GM23248 (cell line): ENCODE measurements at regions not wholly inside any gene's neighbourhood (a gene's known extent, or its start where the extent isn't known, plus 50 kb on each side); places are given as distances from the start of the nearest gene placed in this dataset.

Experiments used
- DNase-seq: peaks from one replicate; pipeline ENCODE4 v3.0.0-alpha.2; 2015
- H2AFZ ChIP-seq: fragments of 200-600 bp; sonication (generic); 2 replicates; pipeline ENCODE4 v1.6.1; 2016; ENCODE audit warnings: antibody characterized with exemption
- H3F3A ChIP-seq: fragments of 200-600 bp; sonication (generic); 2 replicates; pipeline ENCODE4 v1.6.1; 2016; ENCODE audit warnings: mild to moderate bottlenecking, antibody characterized with exemption, mixed run types; ENCODE audit not compliant: insufficient read depth
- H3K27ac ChIP-seq: fragments of 200-600 bp; sonication (generic); 2 replicates; pipeline ENCODE4 v1.5.1; 2016; ENCODE audit warnings: mild to moderate bottlenecking
- H3K27me3 ChIP-seq: fragments of 200-600 bp; sonication (generic); replicated peaks from 2 replicates; pipeline ENCODE4 v1.6.1; 2016; ENCODE audit warnings: mild to moderate bottlenecking; ENCODE audit not compliant: insufficient read depth
- H3K36me3 ChIP-seq: fragments of 200-600 bp; sonication (generic); 2 replicates; pipeline ENCODE4 v1.6.1; 2016; ENCODE audit warnings: low read depth, mild to moderate bottlenecking
- H3K4me1 ChIP-seq: fragments of 200-600 bp; sonication (generic); 2 replicates; pipeline ENCODE4 v1.6.1; 2016; ENCODE audit warnings: mild to moderate bottlenecking; ENCODE audit not compliant: insufficient read depth
- H3K4me2 ChIP-seq: fragments of 200-600 bp; sonication (generic); one replicate; pipeline ENCODE4 v1.6.1; 2016; ENCODE audit warnings: mild to moderate bottlenecking; ENCODE audit not compliant: unreplicated experiment
- H3K4me3 ChIP-seq: fragments of 200-600 bp; sonication (generic); 2 replicates; pipeline ENCODE4 v1.5.1; 2016; ENCODE audit warnings: mild to moderate bottlenecking
- H3K79me2 ChIP-seq: fragments of 200-600 bp; sonication (generic); 2 replicates; pipeline ENCODE4 v1.6.1; 2016; ENCODE audit warnings: mild to moderate bottlenecking; ENCODE audit not compliant: insufficient read depth
- H3K9ac ChIP-seq: fragments of 200-600 bp; sonication (generic); 2 replicates; pipeline ENCODE4 v1.6.1; 2016; ENCODE audit warnings: mild to moderate bottlenecking
- H3K9me2 ChIP-seq: fragments of 200-600 bp; sonication (generic); 2 replicates; pipeline ENCODE4 v1.6.1; 2016; ENCODE audit warnings: mixed run types, mild to moderate bottlenecking, moderate library complexity; ENCODE audit not compliant: insufficient read depth
- H3K9me3 ChIP-seq: fragments of 200-600 bp; sonication (generic); one replicate; pipeline ENCODE4 v1.6.1; 2017; ENCODE audit warnings: low read depth
- H4K20me1 ChIP-seq: fragments of 200-600 bp; sonication (generic); 2 replicates; pipeline ENCODE4 v1.6.0; 2016; ENCODE audit not compliant: insufficient read depth
- EZH2 ChIP-seq: fragments of 200-600 bp; sonication (generic); IDR thresholded peaks from 2 replicates; pipeline ENCODE4 v1.6.1; 2018; ENCODE audit warnings: antibody characterized with exemption, mild to moderate bottlenecking; ENCODE audit not compliant: insufficient read depth, poor library complexity, severe bottlenecking
- EZH2phosphoT487 ChIP-seq: fragments of 200-600 bp; sonication (generic); IDR thresholded peaks from 2 replicates; pipeline ENCODE4 v1.6.1; 2018; ENCODE audit warnings: antibody characterized with exemption, moderate library complexity, mild to moderate bottlenecking, low read depth; ENCODE audit not compliant: insufficient read depth
- WGBS, 2 experiments: methylation state at CpG; one replicate each; pipeline ENCODE4 v1.1.6; 2015 to 2017; ENCODE audit warnings: low lambda C conversion rate in 2 of 2, low coverage in 1 of 2; ENCODE audit errors: missing lambda C conversion rate in 2 of 2; 5-methylcytosine and 5-hydroxymethylcytosine counted together
- in situ Hi-C: fragments of 300-500 bp; cut with MboI; formaldehyde crosslinking; loops from 2 replicates; pipeline ENCODE4 v1.15.0; 2020

- Histone ChIP-seq H3K9me3 (no peaks in the 10 kb centered on the region), H4K20me1 (no peaks in the 10 kb centered on the region), H3K27ac (no peak overlapping the region), H2AFZ (no peak overlapping the region), H3K4me2 (no peak overlapping the region), H3K4me1 (no peaks in the 10 kb centered on the region), H3K9ac (no peak overlapping the region), H3F3A (no peaks in the 10 kb centered on the region), H3K79me2 (no peaks in the 10 kb centered on the region), H3K27me3 (peaks cover 10% of the 10 kb centered on the region; the same call in 1 of the 2 replicates), H3K4me3 (no peak overlapping the region), H3K9me2 (no peaks in the 10 kb centered on the region), H3K36me3 (no peaks in the 10 kb centered on the region)
- in situ Hi-C loops: no loop called here
- 57 to 59% methylated on average over 3 of the region's 3 CpGs for WGBS, 2 experiments
- DNase-seq: no peak
- TF ChIP-seq EZH2: no peak
- TF ChIP-seq EZH2phosphoT487: no peak
Observed at GRCh38 chr15:70450142-70450443, 313.3 kb downstream of the UACA start.

- no peak overlapping the region for H2AFZ ChIP-seq
- TF ChIP-seq EZH2: no peak
- no peak for TF ChIP-seq EZH2phosphoT487
- H3K9me2 ChIP-seq: no peaks in the 10 kb centered on the region
- H3K79me2 ChIP-seq: no peaks in the 10 kb centered on the region
- no peaks in the 10 kb centered on the region for H3K4me1 ChIP-seq
- H3K9me3 ChIP-seq: no peaks in the 10 kb centered on the region
- no peak overlapping the region for H3K9ac ChIP-seq
- no peak overlapping the region for H3K4me3 ChIP-seq
- in situ Hi-C loops: no loop called here
- H4K20me1 ChIP-seq: no peaks in the 10 kb centered on the region
- no peak for DNase-seq
- no peaks in the 10 kb centered on the region for H3K36me3 ChIP-seq
- no peaks in the 10 kb centered on the region for H3F3A ChIP-seq
- H3K27ac ChIP-seq: no peak overlapping the region
- H3K4me2 ChIP-seq: no peak overlapping the region
- WGBS, 2 experiments: 55% methylated on average over 1 of the region's 1 CpG; no CpG with 5 or more reads in 1 of the 2 experiments
- peaks cover 15% of the 10 kb centered on the region; the same call in 1 of the 2 replicates for H3K27me3 ChIP-seq
Observed at GRCh38 chr15:70449311-70450141, 313.8 kb downstream of the UACA start.

- Histone ChIP-seq H3K79me2 (no peaks in the 10 kb centered on the region), H3K4me1 (no peaks in the 10 kb centered on the region), H3K9ac (no peak overlapping the region), H3K9me3 (no peaks in the 10 kb centered on the region), H3K4me3 (no peak overlapping the region), H3K9me2 (no peaks in the 10 kb centered on the region), H4K20me1 (no peaks in the 10 kb centered on the region), H3F3A (no peaks in the 10 kb centered on the region), H3K27ac (no peak overlapping the region), H3K36me3 (no peaks in the 10 kb centered on the region), H3K27me3 (peaks cover 28% of the 10 kb centered on the region; the same call in 1 of the 2 replicates), H3K4me2 (no peak overlapping the region), H2AFZ (no peak overlapping the region)
- TF ChIP-seq EZH2 (no peak), EZH2phosphoT487 (no peak)
- WGBS, 2 experiments: 62 to 81% methylated on average over 15 to 29 of the region's 29 CpGs
- in situ Hi-C loops: no loop called here
- no peak for DNase-seq
Observed at GRCh38 chr15:70447928-70448698, 315.2 kb downstream of the UACA start.

GRCh38 chr15:70447521-70447920 lies 315.8 kb downstream of the UACA start:
- no peak overlapping the region for H3K9ac ChIP-seq
- 50 to 52% methylated on average over 2 of the region's 2 CpGs for WGBS, 2 experiments
- H3K36me3 ChIP-seq: no peaks in the 10 kb centered on the region
- H4K20me1 ChIP-seq: no peaks in the 10 kb centered on the region
- no peaks in the 10 kb centered on the region for H3F3A ChIP-seq
- no peaks in the 10 kb centered on the region for H3K9me2 ChIP-seq
- no peak overlapping the region for H3K4me2 ChIP-seq
- in situ Hi-C loops: no loop called here
- peaks cover 34% of the 10 kb centered on the region; the same call in 1 of the 2 replicates for H3K27me3 ChIP-seq
- peak; percentile 11 for DNase-seq
- no peak for TF ChIP-seq EZH2phosphoT487
- TF ChIP-seq EZH2: no peak
- no peak overlapping the region for H3K27ac ChIP-seq
- no peaks in the 10 kb centered on the region for H3K9me3 ChIP-seq
- no peak overlapping the region for H3K4me3 ChIP-seq
- no peaks in the 10 kb centered on the region for H3K79me2 ChIP-seq
- H2AFZ ChIP-seq: no peak overlapping the region
- no peaks in the 10 kb centered on the region for H3K4me1 ChIP-seq
